Peyer's patch (tissue), 4 donors: ENCODE measurements at regions not wholly inside any gene's neighbourhood (a gene's known extent, or its start where the extent isn't known, plus 50 kb on each side); places are given as distances from the start of the nearest gene placed in this dataset.

Source experiments
- DNase-seq, 3 donors: peaks; one replicate each; pipeline ENCODE4 v3.0.0-alpha.2; 2017 to 2019
- H3K27ac ChIP-seq, 4 donors: fragments of 200-600 bp; sonication (generic); one replicate each; pipeline ENCODE4 v1.5.1; 2016 to 2019
- H3K27me3 ChIP-seq, 2 donors: fragments of 200-600 bp; sonication (generic); one replicate each; pipeline ENCODE4 v1.5.1; 2019
- H3K36me3 ChIP-seq, 3 donors: fragments of 200-600 bp; sonication (generic); one replicate each; pipeline ENCODE4 v1.5.1; 2016 to 2019
- H3K4me1 ChIP-seq, 4 donors: fragments of 200-600 bp; sonication (generic); one replicate each; pipeline ENCODE4 v1.5.1; 2016 to 2019
- H3K4me3 ChIP-seq, 4 donors: fragments of 200-600 bp; sonication (generic); 1 replicate in 3 of 4; 2 replicates in 1 of 4; pipeline ENCODE4 v1.5.1; 2016 to 2019; ENCODE audit warnings: mild to moderate bottlenecking in 1 of 4
- H3K9me3 ChIP-seq, 4 donors: fragments of 200-600 bp; sonication (generic); one replicate each; pipeline ENCODE4 v1.5.1; 2016 to 2019; ENCODE audit warnings: mild to moderate bottlenecking in 1 of 4
- POLR2A ChIP-seq, 2 donors: fragments of 450-650 bp; IDR thresholded peaks; one replicate each; pipeline ENCODE4 v1.5.1; 2017; ENCODE audit warnings: antibody characterized with exemption in 2 of 2, mild to moderate bottlenecking in 2 of 2, moderate library complexity in 2 of 2
- TF ChIP-seq, protein P1 (sequence below), 6 experiments: fragments of 450-650 bp in 4 of 6; fragments of 200-600 bp in 2 of 6; sonication (generic) in 1 of 6; IDR thresholded peaks; one replicate each; pipeline ENCODE4 v1.5.1; 2017 to 2019; ENCODE audit warnings: antibody characterized with exemption in 6 of 6, mild to moderate bottlenecking in 3 of 6, moderate library complexity in 1 of 6

DNA sequence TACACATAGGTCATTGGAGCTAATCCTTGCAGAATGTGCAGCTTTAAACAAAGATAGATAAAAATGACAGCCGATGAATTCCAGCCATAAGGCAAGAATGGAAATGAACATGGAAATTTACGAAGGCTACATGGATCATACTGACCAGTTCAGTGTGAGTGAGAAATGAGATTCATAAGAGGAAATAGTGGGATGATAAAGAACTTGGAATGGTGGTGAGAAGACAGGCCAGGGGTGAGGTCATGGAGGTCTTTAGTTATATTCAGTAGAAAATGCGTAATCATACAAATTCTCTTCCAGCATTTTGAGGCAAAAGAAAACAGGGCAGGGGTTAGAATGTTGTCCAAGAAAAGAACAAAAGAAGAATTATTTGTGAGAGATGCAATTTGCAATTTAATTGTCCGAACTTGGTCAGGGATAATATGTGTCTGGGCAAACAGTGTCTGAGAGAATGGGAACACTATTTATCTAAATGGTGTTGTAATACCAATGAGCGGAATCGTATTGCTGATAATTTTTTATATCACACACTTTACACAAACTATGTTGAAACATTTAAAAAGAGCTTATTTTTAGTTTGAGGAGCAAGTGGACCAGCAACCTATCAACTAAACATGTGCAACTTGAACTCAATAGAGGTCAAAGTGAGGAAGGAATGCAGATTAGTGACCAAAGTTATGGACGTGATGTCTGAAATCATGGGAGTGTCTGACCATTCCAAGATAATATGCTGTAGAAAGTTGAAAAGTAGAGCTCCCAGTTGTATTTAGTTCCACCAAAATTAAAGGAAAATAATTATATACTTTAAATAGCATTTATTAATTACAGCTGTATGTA, 739.0 kb upstream of the NCAM2 start:
- Histone ChIP-seq H3K4me1 (no peaks in the 10 kb centered on the region), H3K36me3 (no peaks in the 10 kb centered on the region), H3K9me3 (peaks cover 0 to 4% (median 0%) of the 10 kb centered on the region in 4 donors), H3K27me3 (no peaks in the 10 kb centered on the region), H3K27ac (no peak overlapping the region), H3K4me3 (no peak overlapping the region)
- no peak for DNase-seq
- TF ChIP-seq, protein P1, sequence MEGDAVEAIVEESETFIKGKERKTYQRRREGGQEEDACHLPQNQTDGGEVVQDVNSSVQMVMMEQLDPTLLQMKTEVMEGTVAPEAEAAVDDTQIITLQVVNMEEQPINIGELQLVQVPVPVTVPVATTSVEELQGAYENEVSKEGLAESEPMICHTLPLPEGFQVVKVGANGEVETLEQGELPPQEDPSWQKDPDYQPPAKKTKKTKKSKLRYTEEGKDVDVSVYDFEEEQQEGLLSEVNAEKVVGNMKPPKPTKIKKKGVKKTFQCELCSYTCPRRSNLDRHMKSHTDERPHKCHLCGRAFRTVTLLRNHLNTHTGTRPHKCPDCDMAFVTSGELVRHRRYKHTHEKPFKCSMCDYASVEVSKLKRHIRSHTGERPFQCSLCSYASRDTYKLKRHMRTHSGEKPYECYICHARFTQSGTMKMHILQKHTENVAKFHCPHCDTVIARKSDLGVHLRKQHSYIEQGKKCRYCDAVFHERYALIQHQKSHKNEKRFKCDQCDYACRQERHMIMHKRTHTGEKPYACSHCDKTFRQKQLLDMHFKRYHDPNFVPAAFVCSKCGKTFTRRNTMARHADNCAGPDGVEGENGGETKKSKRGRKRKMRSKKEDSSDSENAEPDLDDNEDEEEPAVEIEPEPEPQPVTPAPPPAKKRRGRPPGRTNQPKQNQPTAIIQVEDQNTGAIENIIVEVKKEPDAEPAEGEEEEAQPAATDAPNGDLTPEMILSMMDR (IDR thresholded peaks at IDR 0.05), result no peak
- no peak for TF ChIP-seq POLR2A (IDR thresholded peaks at IDR 0.05)

DNA sequence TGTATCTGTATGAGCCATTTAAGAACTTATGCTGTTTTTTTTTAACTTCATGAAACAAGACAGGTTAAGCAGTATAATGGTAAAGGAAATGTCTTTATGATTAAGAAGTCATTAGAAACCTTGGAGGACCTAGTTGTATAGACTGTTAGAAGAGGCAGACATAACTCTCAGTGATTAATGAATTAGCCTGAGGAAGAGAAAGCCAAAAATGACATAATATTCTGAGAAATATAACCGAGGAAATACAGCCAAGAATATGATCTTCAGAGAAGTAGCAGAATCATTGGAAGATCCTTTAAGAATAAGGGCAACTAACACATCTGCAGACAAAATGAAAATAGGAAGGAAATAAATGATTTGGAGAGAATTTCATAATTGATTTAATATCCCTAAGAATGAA, 738.1 kb upstream of the NCAM2 start:
- Histone ChIP-seq H3K4me3 (no peak overlapping the region), H3K4me1 (no peaks in the 10 kb centered on the region), H3K9me3 (peaks cover 0 to 4% (median 0%) of the 10 kb centered on the region in 4 donors), H3K27ac (no peak overlapping the region), H3K27me3 (no peaks in the 10 kb centered on the region), H3K36me3 (no peaks in the 10 kb centered on the region)
- no peak for DNase-seq
- no peak for TF ChIP-seq POLR2A (IDR thresholded peaks at IDR 0.05)
- TF ChIP-seq, protein P1 (IDR thresholded peaks at IDR 0.05), result no peak

DNA sequence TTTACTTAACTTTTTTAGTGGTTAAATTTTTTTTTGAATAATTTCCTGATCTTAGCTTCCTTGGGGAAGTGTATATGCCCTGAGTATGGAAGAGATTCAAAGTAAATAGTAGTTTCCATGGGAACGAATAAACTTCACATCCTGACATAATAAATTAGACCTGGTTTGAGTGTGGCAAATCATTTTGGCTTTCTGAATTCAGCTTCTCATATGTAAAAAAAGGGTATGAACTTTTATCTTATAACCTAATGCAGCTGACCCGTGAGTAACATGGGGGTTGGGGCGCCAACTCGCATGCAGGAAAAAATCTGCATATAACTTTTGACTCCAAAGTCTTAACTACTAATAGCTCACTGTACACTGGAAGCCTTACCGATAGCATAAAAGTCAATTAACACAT, 736.8 kb upstream of the NCAM2 start:
- DNase-seq, result no peak
- H3K36me3 ChIP-seq, result no peaks in the 10 kb centered on the region
- TF ChIP-seq, protein P1 (IDR thresholded peaks at IDR 0.05), result no peak
- peaks cover 0 to 4% (median 0%) of the 10 kb centered on the region in 4 donors for H3K9me3 ChIP-seq
- no peak overlapping the region for H3K27ac ChIP-seq
- H3K27me3 ChIP-seq, result no peaks in the 10 kb centered on the region
- H3K4me3 ChIP-seq, result no peak overlapping the region
- H3K4me1 ChIP-seq, result no peaks in the 10 kb centered on the region

DNA sequence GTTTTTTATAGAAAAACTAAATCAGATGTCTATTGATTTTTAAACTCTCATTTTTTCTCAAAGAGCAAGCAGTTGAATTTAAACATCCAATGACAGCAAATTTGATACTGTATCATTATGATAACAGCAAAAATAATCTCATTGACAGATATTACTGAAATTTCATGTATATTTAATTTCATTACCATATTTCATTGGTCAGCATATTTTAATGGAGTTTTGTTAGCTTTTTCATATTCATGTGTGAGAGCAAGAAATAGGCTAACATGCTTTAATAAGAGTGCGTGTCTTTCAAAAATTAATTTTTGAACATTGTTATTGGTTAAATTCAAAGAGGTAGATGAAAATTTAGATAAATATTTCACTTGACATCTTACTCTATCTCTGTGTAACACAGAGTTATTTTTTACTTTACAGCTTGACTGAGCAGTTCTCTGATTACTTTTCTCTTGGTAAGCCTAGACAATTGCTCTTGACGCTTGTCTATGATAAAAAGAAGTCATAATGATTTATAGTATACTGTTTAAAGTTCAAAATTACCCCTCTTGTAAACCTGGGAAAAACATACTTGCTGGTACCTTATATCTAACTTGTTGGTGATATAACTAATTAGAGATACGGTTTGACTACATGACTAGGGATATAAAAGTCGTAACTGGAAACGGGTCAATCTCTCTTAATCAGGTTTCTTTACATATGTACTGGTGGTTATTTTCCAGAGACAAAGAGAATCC, 732.3 kb upstream of the NCAM2 start:
- H3K27me3 ChIP-seq, result no peaks in the 10 kb centered on the region
- no peaks in the 10 kb centered on the region for H3K4me1 ChIP-seq
- H3K9me3 ChIP-seq, result peaks cover 0 to 4% (median 0%) of the 10 kb centered on the region in 4 donors
- TF ChIP-seq POLR2A (IDR thresholded peaks at IDR 0.05), result no peak
- TF ChIP-seq, protein P1 (IDR thresholded peaks at IDR 0.05), result no peak
- no peaks in the 10 kb centered on the region for H3K36me3 ChIP-seq
- H3K4me3 ChIP-seq, result no peak overlapping the region
- no peak overlapping the region for H3K27ac ChIP-seq
- DNase-seq, result no peak

DNA sequence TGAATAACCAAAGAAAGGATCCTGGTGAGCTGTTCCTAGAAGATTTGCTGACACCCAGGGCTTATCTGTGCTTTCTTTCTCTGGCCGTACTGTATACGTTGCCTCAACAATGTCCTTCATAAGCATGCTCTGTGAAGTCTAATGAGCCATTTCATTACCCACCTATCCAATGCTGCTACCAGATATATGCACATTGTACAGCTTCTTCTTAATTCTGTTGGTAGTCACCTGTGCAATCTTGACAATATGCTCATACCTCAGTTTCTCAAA, 731.8 kb upstream of the NCAM2 start:
- H3K4me1 ChIP-seq, result no peaks in the 10 kb centered on the region
- no peaks in the 10 kb centered on the region for H3K36me3 ChIP-seq
- DNase-seq, result no peak
- TF ChIP-seq POLR2A (IDR thresholded peaks at IDR 0.05), result no peak
- TF ChIP-seq, protein P1 (IDR thresholded peaks at IDR 0.05), result no peak
- H3K27me3 ChIP-seq, result no peaks in the 10 kb centered on the region
- H3K4me3 ChIP-seq, result no peak overlapping the region
- H3K9me3 ChIP-seq, result peaks cover 0 to 4% (median 0%) of the 10 kb centered on the region in 4 donors
- no peak overlapping the region for H3K27ac ChIP-seq
